Epithelial cell of esophagus (primary cell): ENCODE measurements at regions not wholly inside any gene's neighbourhood (a gene's known extent, or its start where the extent isn't known, plus 50 kb on each side); places are given as distances from the start of the nearest gene placed in this dataset.

Source experiments
- DNase-seq: peaks from one replicate; pipeline ENCODE4 v3.0.0; 2010; ENCODE audit warnings: low read depth
- H3K4me3 ChIP-seq: 2 replicates; pipeline ENCODE4 v1.5.1; 2011; ENCODE audit warnings: mild to moderate bottlenecking, low read length, control low read depth
- CTCF ChIP-seq: IDR thresholded peaks from 2 replicates; pipeline ENCODE4 v1.5.1; 2011; ENCODE audit warnings: low read depth, mild to moderate bottlenecking, low read length, control low read depth, inconsistent platforms; ENCODE audit not compliant: insufficient read depth; ENCODE audit errors: missing control alignments

GRCh38 chr1:229220163-229220846 lies 50.6 kb upstream of the RAB4A start:
- TF ChIP-seq CTCF: no peak
- no peak for DNase-seq
- no peak overlapping the region for H3K4me3 ChIP-seq

- no peak overlapping the region for H3K4me3 ChIP-seq
- DNase-seq: peak; percentile 71
- no peak for TF ChIP-seq CTCF
These were observed 49.5 kb upstream of the RAB4A start for GRCh38 chr1:229221106-229222019.
